ENCODE measurements at regions not wholly inside any gene's neighbourhood (a gene's known extent, or its start where the extent isn't known, plus 50 kb on each side); places are given as distances from the start of the nearest gene placed in this dataset.
A peak's percentile ranks its signal among the peaks of the same experiment; 100 is the strongest.

DNA sequence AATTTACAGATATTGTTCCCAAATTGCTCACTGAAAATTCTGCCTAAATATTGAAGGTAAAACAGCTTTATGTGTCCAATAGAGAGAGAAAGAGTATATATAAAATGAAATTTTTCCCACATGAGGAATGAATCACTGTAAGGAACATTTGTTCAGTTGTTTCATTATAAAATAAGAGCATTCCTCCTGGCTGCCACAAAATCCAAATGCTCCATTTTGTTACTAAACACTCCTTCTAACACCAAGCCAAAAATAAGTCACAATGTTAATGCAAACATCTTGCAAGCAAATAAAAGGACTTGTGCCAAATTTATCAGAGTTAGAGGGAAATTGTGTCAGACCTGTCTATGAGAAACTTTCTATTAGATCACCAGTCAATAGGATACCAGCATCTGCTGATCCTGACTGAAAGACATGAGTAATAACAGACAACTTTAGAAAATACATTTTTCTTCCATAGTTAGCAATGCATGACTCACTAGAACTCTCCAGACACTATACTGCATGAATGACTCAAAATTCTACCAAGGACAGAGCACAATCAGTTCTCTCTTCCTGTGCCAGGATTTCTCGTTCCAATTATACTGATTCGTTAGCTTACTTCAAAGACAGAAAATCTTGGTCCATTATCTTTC lies 83.5 kb upstream of the FNDC3A start:
- TF ChIP-seq, protein P1, sequence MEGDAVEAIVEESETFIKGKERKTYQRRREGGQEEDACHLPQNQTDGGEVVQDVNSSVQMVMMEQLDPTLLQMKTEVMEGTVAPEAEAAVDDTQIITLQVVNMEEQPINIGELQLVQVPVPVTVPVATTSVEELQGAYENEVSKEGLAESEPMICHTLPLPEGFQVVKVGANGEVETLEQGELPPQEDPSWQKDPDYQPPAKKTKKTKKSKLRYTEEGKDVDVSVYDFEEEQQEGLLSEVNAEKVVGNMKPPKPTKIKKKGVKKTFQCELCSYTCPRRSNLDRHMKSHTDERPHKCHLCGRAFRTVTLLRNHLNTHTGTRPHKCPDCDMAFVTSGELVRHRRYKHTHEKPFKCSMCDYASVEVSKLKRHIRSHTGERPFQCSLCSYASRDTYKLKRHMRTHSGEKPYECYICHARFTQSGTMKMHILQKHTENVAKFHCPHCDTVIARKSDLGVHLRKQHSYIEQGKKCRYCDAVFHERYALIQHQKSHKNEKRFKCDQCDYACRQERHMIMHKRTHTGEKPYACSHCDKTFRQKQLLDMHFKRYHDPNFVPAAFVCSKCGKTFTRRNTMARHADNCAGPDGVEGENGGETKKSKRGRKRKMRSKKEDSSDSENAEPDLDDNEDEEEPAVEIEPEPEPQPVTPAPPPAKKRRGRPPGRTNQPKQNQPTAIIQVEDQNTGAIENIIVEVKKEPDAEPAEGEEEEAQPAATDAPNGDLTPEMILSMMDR (conservative IDR thresholded peaks at IDR 0.05; ENCODE audit: low read depth, low read length): no peak
- no peak overlapping the region for H3K4me3 ChIP-seq (ENCODE audit: low read length)
- peak; percentile 66 for DNase-seq (ENCODE audit: low read depth)

DNA sequence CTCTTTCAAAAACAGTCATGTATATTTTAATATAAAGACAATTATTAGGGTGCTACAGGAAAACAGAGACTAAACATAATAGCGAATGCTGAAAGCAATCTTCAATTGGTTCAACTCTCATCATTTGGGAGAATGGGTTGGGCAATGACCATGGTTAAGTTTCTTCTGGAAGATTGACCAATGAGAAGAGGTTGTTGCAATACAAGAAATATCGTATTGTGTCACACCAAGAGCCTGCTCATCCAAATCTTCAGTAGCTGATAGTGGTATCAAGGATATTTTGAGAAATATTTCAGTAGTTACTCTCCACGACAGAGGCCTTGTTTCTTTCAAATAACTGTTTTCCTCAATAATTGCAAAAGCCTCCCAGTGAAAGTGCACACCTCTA lies 83.0 kb upstream of the FNDC3A start:
- no peak for DNase-seq (ENCODE audit: low read depth)
- H3K4me3 ChIP-seq (ENCODE audit: low read length): no peak overlapping the region
- TF ChIP-seq, protein P1 (conservative IDR thresholded peaks at IDR 0.05; ENCODE audit: low read depth, low read length): no peak

DNA sequence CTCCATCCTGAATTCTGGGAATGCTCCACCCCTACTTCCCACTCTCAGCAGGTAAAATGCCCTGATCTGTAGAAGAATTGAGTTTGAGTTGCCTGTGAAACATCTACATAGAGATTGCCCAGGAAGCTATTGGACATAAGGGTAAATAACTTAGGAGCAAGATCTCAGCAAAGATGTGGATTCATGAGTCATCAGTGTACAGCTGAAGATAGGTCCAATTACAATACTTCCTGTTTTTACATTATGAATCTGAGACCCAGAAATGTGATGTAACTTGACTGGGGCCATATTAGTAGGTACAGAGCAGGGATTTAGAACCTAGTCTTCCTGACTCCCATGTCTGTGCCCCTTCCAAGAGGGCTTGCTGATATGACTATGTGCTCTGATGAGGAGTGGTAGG lies 79.4 kb upstream of the FNDC3A start:
- no peak overlapping the region for H3K4me3 ChIP-seq (ENCODE audit: low read length)
- TF ChIP-seq, protein P1 (conservative IDR thresholded peaks at IDR 0.05; ENCODE audit: low read depth, low read length): no peak
- no peak for DNase-seq (ENCODE audit: low read depth)

DNA sequence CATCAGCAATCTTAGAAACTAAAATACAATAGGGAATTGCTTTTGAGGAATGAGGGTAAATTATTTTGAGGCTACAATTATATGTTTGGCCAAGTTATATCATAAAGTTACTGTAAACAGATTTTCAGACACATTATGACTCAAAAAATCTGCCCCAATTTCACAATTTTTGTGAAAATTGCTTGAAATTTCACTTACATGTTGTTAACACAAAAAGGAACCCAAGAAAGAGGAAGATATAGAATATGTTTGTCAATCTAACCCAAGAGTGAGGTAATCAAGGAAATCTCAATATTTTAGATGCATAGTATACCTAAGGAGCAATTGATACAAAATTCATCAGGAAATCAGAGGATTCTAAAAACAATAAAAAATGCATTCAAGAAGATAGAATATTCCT lies 73.9 kb upstream of the FNDC3A start:
- no peak for DNase-seq (ENCODE audit: low read depth)
- TF ChIP-seq, protein P1 (conservative IDR thresholded peaks at IDR 0.05; ENCODE audit: low read depth, low read length): no peak
- no peak overlapping the region for H3K4me3 ChIP-seq (ENCODE audit: low read length)

DNA sequence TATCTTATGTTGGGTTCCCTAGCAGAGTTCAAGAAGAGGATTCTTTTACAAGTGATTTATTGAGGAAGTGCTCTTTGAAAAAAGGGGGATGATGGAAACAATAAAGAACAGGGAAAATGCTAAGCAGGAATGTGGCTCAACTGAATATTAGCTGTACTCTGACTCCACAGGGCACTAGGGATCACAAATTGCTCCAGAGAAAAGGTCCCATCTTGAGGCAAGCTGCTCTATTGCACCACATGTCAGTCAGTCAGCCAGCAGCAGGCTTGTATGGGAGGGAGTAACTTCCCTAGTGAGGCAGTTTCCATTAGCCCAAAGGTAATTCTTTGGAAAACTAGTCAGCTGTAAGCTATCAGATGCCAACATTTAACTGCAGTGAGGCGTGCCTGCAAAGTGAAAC lies 73.3 kb upstream of the FNDC3A start:
- no peak overlapping the region for H3K4me3 ChIP-seq (ENCODE audit: low read length)
- no peak for DNase-seq (ENCODE audit: low read depth)
- TF ChIP-seq, protein P1 (conservative IDR thresholded peaks at IDR 0.05; ENCODE audit: low read depth, low read length): no peak

DNA sequence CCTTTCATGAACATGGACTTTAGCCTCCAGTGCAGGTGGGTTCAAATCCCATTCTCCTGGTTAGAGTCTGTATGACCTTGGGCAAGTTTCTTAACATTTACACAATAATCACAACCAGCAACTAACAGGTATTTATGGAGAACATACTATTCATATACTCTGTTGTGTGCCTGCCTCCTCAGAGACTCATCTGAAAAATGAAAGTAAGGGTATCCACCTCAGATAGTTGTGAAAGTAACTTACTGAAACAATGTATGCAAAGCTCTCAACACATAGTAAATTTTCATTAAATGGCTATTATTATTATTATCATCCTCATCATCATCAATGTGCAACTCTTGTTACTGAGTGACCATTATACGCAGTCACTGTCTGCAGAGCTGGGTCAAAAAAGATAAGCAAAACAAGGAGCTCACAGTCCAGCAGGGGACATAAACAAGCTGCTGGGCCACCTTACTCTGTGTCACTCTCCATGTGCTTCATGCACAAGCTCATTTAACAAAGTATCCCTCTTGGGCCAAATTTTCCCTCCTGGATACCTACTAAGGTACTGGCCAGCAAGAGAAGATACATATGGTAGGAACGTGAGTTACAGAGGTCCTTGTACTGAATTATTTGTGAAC lies 70.9 kb upstream of the FNDC3A start:
- no peak for DNase-seq (ENCODE audit: low read depth)
- TF ChIP-seq, protein P1 (conservative IDR thresholded peaks at IDR 0.05; ENCODE audit: low read depth, low read length): no peak
- H3K4me3 ChIP-seq (ENCODE audit: low read length): no peak overlapping the region

DNA sequence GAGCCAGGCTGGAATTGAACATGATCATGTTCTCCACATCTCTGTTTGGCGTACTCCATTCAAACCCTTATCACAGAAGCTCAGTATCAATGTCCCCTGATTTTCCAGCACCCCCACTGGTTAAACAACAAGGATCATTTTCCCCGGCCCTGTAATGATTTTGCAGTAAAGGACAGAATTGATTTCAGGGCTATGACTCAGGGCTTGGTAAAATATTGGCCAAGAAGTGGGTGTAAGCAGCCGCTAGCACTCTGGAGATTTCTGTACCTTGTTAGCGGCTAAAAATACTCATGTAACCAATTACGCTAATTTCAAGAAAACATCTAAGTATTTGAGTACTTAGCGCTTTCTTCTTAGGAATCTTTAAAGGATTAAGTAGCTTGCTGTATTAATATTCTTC lies 69.5 kb upstream of the FNDC3A start:
- DNase-seq (ENCODE audit: low read depth): no peak
- TF ChIP-seq, protein P1 (conservative IDR thresholded peaks at IDR 0.05; ENCODE audit: low read depth, low read length): no peak
- no peak overlapping the region for H3K4me3 ChIP-seq (ENCODE audit: low read length)

All from retinal pigment epithelial cell (primary cell).